H1 (cell line): ENCODE measurements at regions not wholly inside any gene's neighbourhood (a gene's known extent, or its start where the extent isn't known, plus 50 kb on each side); places are given as distances from the start of the nearest gene placed in this dataset.

Source experiments
- CTCF ChIA-PET: fragments of 300-600 bp; sonication (Branson Sonifier 250); formaldehyde crosslinking; loops from one replicate; lab custom pipeline; 2021; ENCODE audit not compliant: partially characterized antibody; lab: Charles Lee
- POLR2A ChIA-PET: fragments of 300-600 bp; sonication (Branson Sonifier 250); formaldehyde crosslinking; loops from one replicate; lab custom pipeline; 2021; ENCODE audit warnings: inconsistent platforms; ENCODE audit not compliant: partially characterized antibody; lab: Charles Lee
- DNase-seq, 2 experiments: peaks; one replicate each; pipeline versions ENCODE4 v3.0.0 to v3.0.0-alpha.2; 2010 to 2022; ENCODE audit warnings: low spot score in 2 of 2, low read depth in 1 of 2, mixed read lengths in 1 of 2
- FAIRE-seq: peaks from 2 replicates; lab custom pipeline; 2011; peaks lifted over from hg19 to GRCh38; lab: Jason Lieb, UNC
- H2AFZ ChIP-seq: 2 replicates; pipeline ENCODE4 v1.8.1; 2012; ENCODE audit warnings: low read length, inconsistent platforms
- H2AK5ac ChIP-seq: 2 replicates; pipeline ENCODE4 v1.6.1; 2013; ENCODE audit warnings: low read depth, low read length
- H2BK120ac ChIP-seq: replicated peaks from 2 replicates; pipeline ENCODE3; 2013; ENCODE audit warnings: low read depth, low read length, inconsistent platforms
- H2BK12ac ChIP-seq: 2 replicates; pipeline ENCODE4 v1.6.1; 2013; ENCODE audit warnings: low read depth, low read length
- H2BK15ac ChIP-seq: 2 replicates; pipeline ENCODE4 v1.6.1; 2013; ENCODE audit warnings: low read length
- H2BK20ac ChIP-seq: 2 replicates; pipeline ENCODE4 v1.6.1; 2013; ENCODE audit warnings: low read length
- H2BK5ac ChIP-seq: 2 replicates; pipeline ENCODE4 v1.6.1; 2013; ENCODE audit warnings: low read depth, low read length
- H3K14ac ChIP-seq: 2 replicates; pipeline ENCODE4 v1.6.1; 2013; ENCODE audit warnings: inconsistent platforms; ENCODE audit not compliant: insufficient read length
- H3K18ac ChIP-seq: 2 replicates; pipeline ENCODE4 v1.6.1; 2013; ENCODE audit warnings: low read length; ENCODE audit errors: extremely low read depth
- H3K23ac ChIP-seq: 2 replicates; pipeline ENCODE4 v1.6.1; 2013; ENCODE audit warnings: inconsistent platforms; ENCODE audit not compliant: insufficient read length
- H3K23me2 ChIP-seq: 2 replicates; pipeline ENCODE4 v1.6.1; 2013; ENCODE audit warnings: low read depth, low read length
- H3K27ac ChIP-seq: 2 replicates; pipeline ENCODE4 v1.6.1; 2011; ENCODE audit warnings: low read depth, low read length, inconsistent platforms
- H3K27me3 ChIP-seq, 4 experiments: replicated peaks in 1 of 4; 1 replicate in 1 of 4; 2 replicates in 3 of 4; pipeline versions ENCODE4 v1.6.1 to v1.8.1; 2011 to 2013; ENCODE audit warnings: low read length in 3 of 4, mild to moderate bottlenecking in 3 of 4, inconsistent platforms in 2 of 4, mixed read lengths in 2 of 4, moderate library complexity in 1 of 4; ENCODE audit not compliant: control insufficient read depth in 3 of 4, insufficient read depth in 3 of 4; ENCODE audit errors: extremely low read depth in 1 of 4
- H3K36me3 ChIP-seq, 4 experiments: 2 replicates each; pipeline versions ENCODE4 v1.6.1 to v1.8.1; 2011 to 2013; ENCODE audit warnings: mild to moderate bottlenecking in 4 of 4, low read length in 3 of 4, moderate library complexity in 2 of 4, control low read depth in 1 of 4, inconsistent platforms in 1 of 4; ENCODE audit not compliant: insufficient read depth in 4 of 4, control insufficient read depth in 2 of 4
- H3K4ac ChIP-seq: replicated peaks from 2 replicates; pipeline ENCODE3; 2013; ENCODE audit warnings: low read length, low read depth, mixed read lengths, inconsistent platforms; ENCODE audit not compliant: insufficient read length
- H3K4me1 ChIP-seq, 4 experiments: replicated peaks in 1 of 4; 1 replicate in 1 of 4; 2 replicates in 3 of 4; pipeline versions ENCODE4 v1.6.1 to v1.8.1; 2011 to 2013; ENCODE audit warnings: low read length in 3 of 4, inconsistent platforms in 2 of 4, mixed read lengths in 1 of 4; ENCODE audit not compliant: insufficient read depth in 4 of 4, control insufficient read depth in 3 of 4
- H3K4me2 ChIP-seq, 2 experiments: 2 replicates each; pipeline versions ENCODE4 v1.6.1 to v1.8.1; 2011 to 2013; ENCODE audit warnings: low read depth in 2 of 2, low read length in 2 of 2, control low read depth in 1 of 2, inconsistent platforms in 1 of 2, mild to moderate bottlenecking in 1 of 2; ENCODE audit not compliant: insufficient read depth in 1 of 2
- H3K4me3 ChIP-seq, 4 experiments: fragments of 200-600, 300-600 bp in 1 of 4; sonication (generic), shearing (Covaris generic), sonication (Bioruptor Twin) in 1 of 4; 2 replicates each; pipeline versions ENCODE4 v1.5.1 to v1.8.1; 2011 to 2016; ENCODE audit warnings: low read length in 4 of 4, low read depth in 3 of 4, control low read depth in 2 of 4, inconsistent platforms in 2 of 4, mild to moderate bottlenecking in 2 of 4, mixed read lengths in 1 of 4, moderate library complexity in 1 of 4; ENCODE audit not compliant: insufficient read depth in 2 of 4; ENCODE audit errors: extremely low read depth in 1 of 4
- H3K56ac ChIP-seq: replicated peaks from 2 replicates; pipeline ENCODE3; 2013; ENCODE audit warnings: low read depth, mild to moderate bottlenecking, mixed read lengths, low read length, inconsistent platforms; ENCODE audit not compliant: insufficient read length
- H3K79me1 ChIP-seq: 2 replicates; pipeline ENCODE4 v1.6.1; 2013; ENCODE audit warnings: low read depth, low read length, control low read depth
- H3K79me2 ChIP-seq, 2 experiments: 2 replicates each; pipeline versions ENCODE4 v1.6.1 to v1.8.1; 2012 to 2013; ENCODE audit warnings: low read length in 2 of 2, mild to moderate bottlenecking in 2 of 2, inconsistent platforms in 1 of 2; ENCODE audit not compliant: insufficient read depth in 2 of 2, control insufficient read depth in 1 of 2
- H3K9ac ChIP-seq, 4 experiments: replicated peaks in 1 of 4; 1 replicate in 1 of 4; 2 replicates in 3 of 4; pipeline versions ENCODE4 v1.6.1 to v1.8.1; 2011 to 2013; ENCODE audit warnings: low read depth in 3 of 4, low read length in 3 of 4, control low read depth in 2 of 4, mild to moderate bottlenecking in 2 of 4, moderate library complexity in 2 of 4, inconsistent platforms in 1 of 4; ENCODE audit errors: extremely low read depth in 1 of 4
- H3K9me3 ChIP-seq, 2 experiments: 2 replicates each; pipeline versions ENCODE4 v1.6.1 to v1.8.1; 2012 to 2013; ENCODE audit warnings: mild to moderate bottlenecking in 2 of 2, moderate library complexity in 2 of 2, control low read depth in 1 of 2, inconsistent platforms in 1 of 2, low read depth in 1 of 2, low read length in 1 of 2, mixed read lengths in 1 of 2; ENCODE audit not compliant: insufficient read depth in 2 of 2
- H4K20me1 ChIP-seq, 2 experiments: replicated peaks in 1 of 2; 2 replicates each; pipeline versions ENCODE3 to v1.8.1; 2011 to 2013; ENCODE audit warnings: inconsistent platforms in 2 of 2, low read length in 2 of 2, mild to moderate bottlenecking in 1 of 2; ENCODE audit not compliant: insufficient read depth in 2 of 2, control insufficient read depth in 1 of 2
- H4K5ac ChIP-seq: 2 replicates; pipeline ENCODE4 v1.6.1; 2013; ENCODE audit warnings: low read length, low read depth, mixed read lengths, inconsistent platforms; ENCODE audit not compliant: insufficient read length
- H4K8ac ChIP-seq: 2 replicates; pipeline ENCODE4 v1.8.0; 2013; ENCODE audit warnings: mild to moderate bottlenecking, moderate library complexity, low read length, inconsistent platforms; ENCODE audit not compliant: insufficient read depth; ENCODE audit errors: extremely low read depth
- H4K91ac ChIP-seq: replicated peaks from 2 replicates; pipeline ENCODE3; 2013; ENCODE audit warnings: low read length, mixed read lengths, inconsistent platforms; ENCODE audit not compliant: insufficient read length
- KDM5A ChIP-seq: fragments of 200-600 bp; IDR thresholded peaks from 2 replicates; pipeline ENCODE4 v1.7.1; 2012; ENCODE audit warnings: mild to moderate bottlenecking, low read length, inconsistent platforms, mixed read lengths
- MAFK ChIP-seq: IDR thresholded peaks from 2 replicates; pipeline ENCODE4 v1.6.1; 2012; ENCODE audit warnings: low read depth, mild to moderate bottlenecking, improper control_type of control experiment, low read length
- SIX5 ChIP-seq: IDR thresholded peaks from 2 replicates; pipeline ENCODE4 v1.6.1; 2011; ENCODE audit warnings: mild to moderate bottlenecking, low read depth, low read length
- TCF12 ChIP-seq: IDR thresholded peaks from 2 replicates; pipeline ENCODE4 v1.6.1; 2011; ENCODE audit warnings: low read depth, mild to moderate bottlenecking, low read length
- WGBS, 2 experiments: shearing (Covaris generic) in 1 of 2; methylation state at CpG; one replicate each; pipeline versions ENCODE4 v1.1.6 to v1.1.7; 2013 to 2015; ENCODE audit warnings: low lambda C conversion rate in 2 of 2, mixed read lengths in 2 of 2, inconsistent platforms in 1 of 2, low coverage in 1 of 2, missing lambda C conversion rate in 1 of 2; ENCODE audit not compliant: insufficient replicate concordance in 2 of 2, insufficient coverage in 1 of 2, insufficient read length in 1 of 2; ENCODE audit errors: extremely low coverage in 1 of 2, missing lambda C conversion rate in 1 of 2; 5-methylcytosine and 5-hydroxymethylcytosine counted together
- TF ChIP-seq, protein P1 (sequence below): IDR thresholded peaks from 2 replicates; pipeline ENCODE4 v1.6.1; 2012; ENCODE audit warnings: inconsistent platforms

DNA sequence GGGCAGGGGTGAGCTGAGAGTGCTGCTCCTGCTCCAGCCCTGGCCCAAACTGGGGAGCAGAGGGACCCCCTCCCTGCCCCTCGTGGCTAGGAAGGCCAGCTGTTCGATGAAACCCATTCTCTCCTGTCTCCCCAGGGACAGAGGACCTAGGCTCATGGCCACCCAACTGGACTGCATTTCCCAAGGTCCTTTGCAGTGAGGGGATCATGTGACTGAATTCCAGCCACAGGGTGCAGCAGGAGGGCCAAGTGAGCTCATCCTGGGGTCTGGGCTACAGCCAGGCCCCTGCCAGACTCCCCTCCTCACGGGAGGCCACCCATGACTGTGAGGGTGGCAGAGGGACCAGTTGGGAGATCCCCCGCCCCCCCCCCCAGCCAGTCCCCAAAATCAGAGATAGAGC lies 777.6 kb downstream of the TBC1D22A start:
- Histone ChIP-seq H4K20me1 (no peaks in the 10 kb centered on the region), H3K79me1 (no peaks in the 10 kb centered on the region), H3K36me3 (no peaks in the 10 kb centered on the region), H3K4me3 (no peak overlapping the region), H3K14ac (no peak overlapping the region), H3K27ac (no peak overlapping the region), H2AFZ (no peak overlapping the region), H3K27me3 (no peaks in the 10 kb centered on the region), H2AK5ac (no peak overlapping the region), H3K4ac (no peak overlapping the region), H3K23me2 (no peaks in the 10 kb centered on the region), H3K9ac (no peak overlapping the region), H3K79me2 (no peaks in the 10 kb centered on the region), H3K4me2 (no peak overlapping the region), H2BK15ac (no peak overlapping the region), H2BK5ac (no peak overlapping the region), H4K5ac (no peak overlapping the region), H2BK120ac (no peak overlapping the region), H2BK12ac (no peak overlapping the region), H3K18ac (no peak overlapping the region), H3K23ac (no peak overlapping the region), H3K9me3 (peaks cover 65 to 79% of the 10 kb centered on the region in 2 experiments), H2BK20ac (no peak overlapping the region), H4K91ac (no peak overlapping the region), H4K8ac (no peak overlapping the region), H3K4me1 (no peaks in the 10 kb centered on the region), H3K56ac (no peak overlapping the region)
- CTCF ChIA-PET, result interaction anchor here (0.5 kb wide), 1 partner anchor 58 kb away, joined by 3 read pairs; no protein-coding TSS in a partner anchor
- DNase-seq (no peak), FAIRE-seq (no peak)
- WGBS, 2 experiments, result 79% methylated on average over 4 of the region's 4 CpGs; no CpG with 5 or more reads in 1 of the 2 experiments
- POLR2A ChIA-PET, result no interaction called here
- TF ChIP-seq KDM5A (no peak), MAFK (no peak), TCF12 (no peak), SIX5 (no peak)
- TF ChIP-seq, protein P1, sequence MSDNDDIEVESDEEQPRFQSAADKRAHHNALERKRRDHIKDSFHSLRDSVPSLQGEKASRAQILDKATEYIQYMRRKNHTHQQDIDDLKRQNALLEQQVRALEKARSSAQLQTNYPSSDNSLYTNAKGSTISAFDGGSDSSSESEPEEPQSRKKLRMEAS, result no peak
